Fibroblast of skin of left biceps (primary cell): ENCODE measurements at regions not wholly inside any gene's neighbourhood (a gene's known extent, or its start where the extent isn't known, plus 50 kb on each side); places are given as distances from the start of the nearest gene placed in this dataset.
A peak's percentile ranks its signal among the peaks of the same experiment; 100 is the strongest.
"Not testable (repeated sequence)": the region's sequence is repeated elsewhere in the genome, so short reads cannot be mapped to it uniquely, and the experiment has no call there.

ENCODE experiments used
- DNase-seq, 2 experiments: peaks; one replicate each; pipeline ENCODE4 v3.0.0-alpha.2; 2013; ENCODE audit warnings: low read depth in 2 of 2

- no peak for DNase-seq
Observed at GRCh38 chr10:45515630-45516029, 141.6 kb downstream of the ALOX5 start.

DNA sequence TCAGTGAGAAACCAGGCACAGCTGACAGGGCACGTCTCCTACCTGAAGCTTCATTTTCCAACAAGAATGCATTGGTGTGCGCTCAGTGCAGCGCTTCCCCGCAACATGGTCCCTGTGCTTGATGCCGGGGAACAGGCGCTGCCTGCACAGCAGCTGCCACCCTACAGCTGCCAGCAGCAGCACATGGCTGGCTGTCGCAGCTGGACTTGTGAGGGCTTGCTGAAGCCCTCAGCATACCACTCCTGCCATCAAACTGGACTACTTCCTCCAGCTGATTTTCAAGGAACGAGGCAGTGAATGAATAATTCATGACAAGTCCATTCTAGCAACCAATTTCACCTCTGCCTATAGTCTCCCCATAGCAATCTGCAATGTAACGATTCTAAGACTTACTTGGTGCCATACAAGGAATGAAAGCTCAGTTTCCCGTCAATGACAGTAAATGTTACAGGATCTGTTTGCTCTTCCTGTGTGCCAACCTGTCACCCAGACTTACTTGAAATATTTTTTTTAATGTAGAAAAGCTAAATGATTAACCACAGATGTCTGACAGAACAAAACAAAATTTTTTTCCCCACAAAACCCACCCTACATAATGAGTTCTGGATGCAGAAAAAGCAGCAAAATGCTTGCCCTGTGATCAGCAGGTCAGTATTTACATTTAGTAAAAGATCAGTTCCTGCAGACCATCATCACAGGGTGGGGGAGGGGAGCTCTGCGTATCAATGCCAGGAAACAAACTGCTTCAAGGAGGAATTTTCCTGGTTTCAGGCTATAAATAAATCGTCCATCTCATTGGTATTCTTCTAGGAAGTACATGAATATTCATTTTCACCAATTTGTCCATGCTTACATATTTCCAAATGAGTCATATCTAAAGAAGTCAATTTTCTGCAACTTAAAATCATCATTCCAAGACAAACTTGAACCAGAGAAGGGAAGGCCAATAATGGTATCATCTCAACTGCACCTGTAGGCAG, 140.6 kb downstream of the ALOX5 start:
- peak in 1 of 2 experiments; percentile 8 for DNase-seq

- no peak for DNase-seq
Observed at GRCh38 chr10:45513551-45513950, 139.5 kb downstream of the ALOX5 start.

DNA sequence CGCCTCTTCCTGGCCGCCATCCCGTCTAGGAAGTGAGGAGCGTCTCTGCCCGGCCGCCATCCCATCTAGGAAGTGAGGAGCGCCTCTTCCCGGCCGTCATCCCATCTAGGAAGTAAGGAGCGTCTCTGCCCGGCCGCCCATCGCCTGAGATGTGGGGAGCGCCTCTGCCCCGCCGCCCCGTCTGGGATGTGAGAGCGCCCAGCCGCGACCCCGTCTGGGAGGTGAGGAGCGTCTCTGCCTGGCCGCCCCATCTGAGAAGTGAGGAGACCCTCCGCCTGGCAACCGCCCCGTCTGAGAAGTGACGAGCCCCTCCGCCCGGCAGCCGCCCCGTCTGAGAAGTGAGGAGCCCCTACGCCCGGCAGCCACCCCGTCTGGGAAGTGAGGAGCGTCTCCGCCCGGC, 137.9 kb downstream of the ALOX5 start:
- not testable (repeated sequence) for DNase-seq

DNA sequence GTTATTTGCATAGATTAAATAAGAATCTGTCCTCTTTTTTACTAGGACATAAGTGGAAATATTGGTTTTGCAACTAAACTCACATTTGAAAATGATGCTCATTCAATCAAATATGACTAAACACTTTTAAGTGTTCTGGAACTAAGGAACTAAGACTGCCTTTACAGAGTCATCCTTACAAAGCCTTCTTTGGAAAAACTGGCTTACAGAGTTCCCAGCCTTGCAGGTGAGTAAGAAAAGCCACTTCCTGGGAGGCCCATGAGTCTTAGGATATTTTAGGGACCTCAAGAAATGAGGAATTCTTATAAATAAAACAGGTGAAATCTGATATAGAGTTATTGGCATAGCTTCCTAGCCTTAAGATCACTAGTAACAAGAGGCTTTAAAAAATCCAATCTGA, 135.5 kb downstream of the ALOX5 start:
- no peak for DNase-seq

- peak in 1 of 2 experiments; percentile 16 for DNase-seq
Observed at GRCh38 chr10:45505311-45505710, 131.3 kb downstream of the ALOX5 start.

- no peak for DNase-seq
Observed at GRCh38 chr10:45502458-45502857, 128.4 kb downstream of the ALOX5 start.

- no peak for DNase-seq
Observed at GRCh38 chr10:45501791-45502190, 127.8 kb downstream of the ALOX5 start.

DNA sequence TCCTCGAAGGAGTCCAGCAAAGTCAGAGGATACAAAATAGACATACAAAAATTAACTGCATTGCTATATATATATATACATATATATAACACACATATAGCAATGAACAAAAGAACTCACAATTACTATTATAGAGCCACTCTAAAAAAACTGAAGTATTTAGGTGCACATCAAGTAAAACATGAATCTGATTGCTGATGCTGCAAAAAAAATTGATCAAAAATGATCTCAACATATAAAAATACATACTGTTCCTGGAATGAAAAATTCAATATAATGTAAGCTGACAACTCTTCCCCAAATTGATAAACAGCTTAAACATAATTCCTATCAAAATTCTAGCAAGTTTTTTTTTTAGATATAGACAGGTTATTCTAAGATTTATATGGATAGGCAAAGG, 126.8 kb downstream of the ALOX5 start:
- DNase-seq, result no peak

DNA sequence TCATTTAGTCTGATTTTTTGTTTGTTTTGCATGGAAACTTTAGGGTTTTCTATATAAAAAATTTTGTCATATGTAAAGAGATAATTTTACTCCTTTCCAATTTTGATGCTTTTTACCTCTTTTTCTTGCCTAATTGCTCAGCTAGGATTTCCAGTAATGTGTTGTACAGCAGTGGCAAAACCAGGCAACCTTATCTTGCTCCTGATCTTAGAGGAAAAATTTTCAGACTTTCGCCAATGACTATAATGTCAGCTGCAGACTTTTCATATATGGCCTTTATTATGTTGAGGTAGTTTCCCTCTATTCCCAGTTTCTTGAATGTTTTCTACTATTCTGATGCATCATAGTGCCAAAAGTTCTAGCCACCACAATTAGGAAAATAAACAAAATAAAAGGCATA, 126.3 kb downstream of the ALOX5 start:
- DNase-seq, result no peak

- no peak for DNase-seq
Observed at GRCh38 chr10:45495438-45496152, 121.6 kb downstream of the ALOX5 start.
